ENCODE measurements at regions not wholly inside any gene's neighbourhood (a gene's known extent, or its start where the extent isn't known, plus 50 kb on each side); places are given as distances from the start of the nearest gene placed in this dataset.

GRCh38 chr3:87778876-87779275, 279.9 kb downstream of the CGGBP1 start:
- TF ChIP-seq, protein P1, sequence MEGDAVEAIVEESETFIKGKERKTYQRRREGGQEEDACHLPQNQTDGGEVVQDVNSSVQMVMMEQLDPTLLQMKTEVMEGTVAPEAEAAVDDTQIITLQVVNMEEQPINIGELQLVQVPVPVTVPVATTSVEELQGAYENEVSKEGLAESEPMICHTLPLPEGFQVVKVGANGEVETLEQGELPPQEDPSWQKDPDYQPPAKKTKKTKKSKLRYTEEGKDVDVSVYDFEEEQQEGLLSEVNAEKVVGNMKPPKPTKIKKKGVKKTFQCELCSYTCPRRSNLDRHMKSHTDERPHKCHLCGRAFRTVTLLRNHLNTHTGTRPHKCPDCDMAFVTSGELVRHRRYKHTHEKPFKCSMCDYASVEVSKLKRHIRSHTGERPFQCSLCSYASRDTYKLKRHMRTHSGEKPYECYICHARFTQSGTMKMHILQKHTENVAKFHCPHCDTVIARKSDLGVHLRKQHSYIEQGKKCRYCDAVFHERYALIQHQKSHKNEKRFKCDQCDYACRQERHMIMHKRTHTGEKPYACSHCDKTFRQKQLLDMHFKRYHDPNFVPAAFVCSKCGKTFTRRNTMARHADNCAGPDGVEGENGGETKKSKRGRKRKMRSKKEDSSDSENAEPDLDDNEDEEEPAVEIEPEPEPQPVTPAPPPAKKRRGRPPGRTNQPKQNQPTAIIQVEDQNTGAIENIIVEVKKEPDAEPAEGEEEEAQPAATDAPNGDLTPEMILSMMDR (IDR thresholded peaks at IDR 0.05), result no peak
- no peak for TF ChIP-seq POLR2A (IDR thresholded peaks at IDR 0.05)

Measured in body of pancreas (tissue), 4 donors.